Keratinocyte (primary cell): ENCODE measurements at regions not wholly inside any gene's neighbourhood (a gene's known extent, or its start where the extent isn't known, plus 50 kb on each side); places are given as distances from the start of the nearest gene placed in this dataset.

Experiments used
- DNase-seq: peaks from one replicate; pipeline ENCODE4 v3.0.0-alpha.2; 2011; ENCODE audit warnings: low read depth, missing footprints, low spot score
- FAIRE-seq: peaks from 2 replicates; lab custom pipeline; 2011; peaks lifted over from hg19 to GRCh38; lab: Jason Lieb, UNC
- H2AFZ ChIP-seq: 2 replicates; pipeline ENCODE4 v1.6.0; 2012; ENCODE audit warnings: low read length, control low read depth, inconsistent platforms; ENCODE audit not compliant: control insufficient read depth
- H3K27ac ChIP-seq: 2 replicates; pipeline ENCODE4 v1.5.1; 2011; ENCODE audit warnings: low read length; ENCODE audit not compliant: control insufficient read depth, insufficient read depth
- H3K27me3 ChIP-seq: 3 replicates; pipeline ENCODE4 v1.6.0; 2011; ENCODE audit warnings: low read length; ENCODE audit not compliant: control insufficient read depth, insufficient read depth; ENCODE audit errors: extremely low read depth
- H3K36me3 ChIP-seq, 2 experiments: 2 replicates in 1 of 2; 3 replicates in 1 of 2; pipeline ENCODE4 v1.5.1; 2011; ENCODE audit warnings: low read length in 2 of 2, mild to moderate bottlenecking in 1 of 2; ENCODE audit not compliant: control insufficient read depth in 2 of 2, insufficient read depth in 2 of 2; ENCODE audit errors: extremely low read depth in 1 of 2
- H3K4me1 ChIP-seq: 3 replicates; pipeline ENCODE4 v1.5.1; 2011; ENCODE audit warnings: low read length; ENCODE audit not compliant: control insufficient read depth, insufficient read depth; ENCODE audit errors: extremely low read depth
- H3K4me2 ChIP-seq: 3 replicates; pipeline ENCODE4 v1.6.0; 2011; ENCODE audit warnings: low read depth, low read length; ENCODE audit not compliant: control insufficient read depth, insufficient read depth; ENCODE audit errors: extremely low read depth
- H3K4me3 ChIP-seq, 3 experiments: fragments of 200-600 bp in 1 of 3; sonication (generic) in 1 of 3; 2 replicates in 2 of 3; 3 replicates in 1 of 3; pipeline ENCODE4 v1.5.1; 2011 to 2016; ENCODE audit warnings: low read length in 3 of 3, mild to moderate bottlenecking in 3 of 3, control low read depth in 2 of 3, inconsistent platforms in 1 of 3, low read depth in 1 of 3, mixed read lengths in 1 of 3, mixed run types in 1 of 3, moderate library complexity in 1 of 3; ENCODE audit not compliant: control insufficient read depth in 2 of 3, insufficient read depth in 2 of 3; ENCODE audit errors: extremely low read depth in 1 of 3
- H3K79me2 ChIP-seq: 2 replicates; pipeline ENCODE4 v1.6.0; 2012; ENCODE audit warnings: low read length; ENCODE audit not compliant: control insufficient read depth, insufficient read depth
- H3K9ac ChIP-seq: 3 replicates; pipeline ENCODE4 v1.6.0; 2011; ENCODE audit warnings: low read length; ENCODE audit not compliant: control insufficient read depth, insufficient read depth; ENCODE audit errors: extremely low read depth
- H3K9me1 ChIP-seq: 3 replicates; pipeline ENCODE4 v1.6.0; 2011; ENCODE audit warnings: low read length; ENCODE audit not compliant: control insufficient read depth, insufficient read depth; ENCODE audit errors: extremely low read depth
- H3K9me3 ChIP-seq: 2 replicates; pipeline ENCODE4 v1.5.1; 2012; ENCODE audit warnings: low read depth, low read length; ENCODE audit not compliant: control insufficient read depth
- H4K20me1 ChIP-seq: 3 replicates; pipeline ENCODE4 v1.6.0; 2011; ENCODE audit warnings: low read length; ENCODE audit not compliant: control insufficient read depth, insufficient read depth; ENCODE audit errors: extremely low read depth
- EZH2 ChIP-seq: IDR thresholded peaks from one replicate; pipeline ENCODE4 v1.6.1; 2012; ENCODE audit warnings: inconsistent platforms, mild to moderate bottlenecking, low read length, moderate library complexity
- dilution Hi-C: fragments of 300-500 bp; cut with MboI; formaldehyde crosslinking; loops from one replicate; pipeline ENCODE4 v1.7.0; 2020; ENCODE audit warnings: low sequenced_read_pairs; ENCODE audit not compliant: extremely low pct_ligation_motif_present
- TF ChIP-seq, protein P1 (sequence below), 3 experiments: IDR thresholded peaks in 1 of 3; conservative IDR thresholded peaks in 1 of 3; optimal IDR thresholded peaks in 1 of 3; 2 replicates in 2 of 3; 3 replicates in 1 of 3; pipeline versions ENCODE3 to v1.5.1; 2011; ENCODE audit warnings: low read length in 3 of 3, mild to moderate bottlenecking in 3 of 3, moderate library complexity in 2 of 3, control low read depth in 1 of 3, inconsistent platforms in 1 of 3; ENCODE audit not compliant: insufficient read depth in 2 of 3; ENCODE audit errors: extremely low read depth in 1 of 3

DNA sequence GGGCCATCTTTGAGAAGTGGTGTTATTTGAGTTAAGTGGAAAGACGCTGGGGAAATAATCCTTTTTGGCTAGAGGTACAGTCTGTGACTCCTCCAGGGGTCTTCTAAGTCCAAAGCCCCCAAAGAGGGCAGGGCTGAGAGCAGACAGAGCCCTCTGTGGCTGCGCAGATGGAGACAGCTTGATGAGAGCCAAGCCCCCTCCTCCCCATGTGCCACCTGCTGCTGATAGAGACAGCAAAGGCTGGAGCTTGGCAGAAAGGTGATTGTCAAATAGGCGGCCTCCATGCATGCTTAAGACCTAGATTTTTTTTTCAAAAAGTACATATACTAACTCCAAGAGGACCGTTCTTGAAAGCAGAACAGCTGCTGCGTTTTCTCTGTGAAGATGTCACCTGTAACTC is 72.4 kb downstream of the CRYGS start:
- Histone ChIP-seq H2AFZ (no peak overlapping the region), H3K79me2 (no peaks in the 10 kb centered on the region), H3K4me2 (no peak overlapping the region), H3K9me3 (no peaks in the 10 kb centered on the region), H3K9me1 (no peaks in the 10 kb centered on the region), H3K9ac (no peak overlapping the region), H3K4me1 (peaks cover 7% of the 10 kb centered on the region), H3K36me3 (no peaks in the 10 kb centered on the region), H3K27ac (no peak overlapping the region), H3K27me3 (no peaks in the 10 kb centered on the region), H3K4me3 (no peak overlapping the region), H4K20me1 (no peaks in the 10 kb centered on the region)
- dilution Hi-C loops, result no loop called here
- DNase-seq (no peak), FAIRE-seq (no peak)
- no peak for TF ChIP-seq EZH2
- TF ChIP-seq, protein P1, sequence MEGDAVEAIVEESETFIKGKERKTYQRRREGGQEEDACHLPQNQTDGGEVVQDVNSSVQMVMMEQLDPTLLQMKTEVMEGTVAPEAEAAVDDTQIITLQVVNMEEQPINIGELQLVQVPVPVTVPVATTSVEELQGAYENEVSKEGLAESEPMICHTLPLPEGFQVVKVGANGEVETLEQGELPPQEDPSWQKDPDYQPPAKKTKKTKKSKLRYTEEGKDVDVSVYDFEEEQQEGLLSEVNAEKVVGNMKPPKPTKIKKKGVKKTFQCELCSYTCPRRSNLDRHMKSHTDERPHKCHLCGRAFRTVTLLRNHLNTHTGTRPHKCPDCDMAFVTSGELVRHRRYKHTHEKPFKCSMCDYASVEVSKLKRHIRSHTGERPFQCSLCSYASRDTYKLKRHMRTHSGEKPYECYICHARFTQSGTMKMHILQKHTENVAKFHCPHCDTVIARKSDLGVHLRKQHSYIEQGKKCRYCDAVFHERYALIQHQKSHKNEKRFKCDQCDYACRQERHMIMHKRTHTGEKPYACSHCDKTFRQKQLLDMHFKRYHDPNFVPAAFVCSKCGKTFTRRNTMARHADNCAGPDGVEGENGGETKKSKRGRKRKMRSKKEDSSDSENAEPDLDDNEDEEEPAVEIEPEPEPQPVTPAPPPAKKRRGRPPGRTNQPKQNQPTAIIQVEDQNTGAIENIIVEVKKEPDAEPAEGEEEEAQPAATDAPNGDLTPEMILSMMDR (optimal IDR thresholded peaks at IDR 0.05 in 1 of 3, IDR thresholded peaks at IDR 0.05 in 1 of 3, conservative IDR thresholded peaks at IDR 0.05 in 1 of 3; ENCODE audit: extremely low read depth in 1 of 3, insufficient read depth in 2 of 3, low read length in 3 of 3), result no peak

DNA sequence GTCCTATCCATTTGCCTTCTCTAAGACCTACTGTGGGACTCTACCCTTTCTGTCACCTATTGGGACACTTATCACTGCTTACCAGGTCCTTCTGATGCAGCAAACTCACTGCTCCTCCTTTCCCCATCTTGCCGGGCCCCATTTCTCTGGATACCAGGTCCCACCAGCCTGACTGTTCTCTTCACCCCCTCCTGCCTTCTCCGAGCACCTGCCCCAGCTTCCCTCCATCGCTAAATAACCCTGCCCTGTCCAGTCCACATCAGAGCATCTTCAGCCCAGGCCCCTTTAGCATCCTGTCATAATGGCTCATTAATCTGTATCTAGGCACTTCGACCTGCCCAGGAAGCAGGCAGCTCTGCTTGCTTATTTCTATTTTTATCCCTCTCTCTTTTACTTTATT is 74.7 kb downstream of the CRYGS start:
- no peaks in the 10 kb centered on the region for H3K4me1 ChIP-seq
- H2AFZ ChIP-seq, result no peak overlapping the region
- H3K27ac ChIP-seq, result no peak overlapping the region
- no peaks in the 10 kb centered on the region for H3K36me3 ChIP-seq
- no peak overlapping the region for H3K9ac ChIP-seq
- no peaks in the 10 kb centered on the region for H3K79me2 ChIP-seq
- no peaks in the 10 kb centered on the region for H3K9me1 ChIP-seq
- H3K4me3 ChIP-seq, result no peak overlapping the region
- TF ChIP-seq EZH2, result no peak
- TF ChIP-seq, protein P1 (optimal IDR thresholded peaks at IDR 0.05 in 1 of 3, IDR thresholded peaks at IDR 0.05 in 1 of 3, conservative IDR thresholded peaks at IDR 0.05 in 1 of 3; ENCODE audit: extremely low read depth in 1 of 3, insufficient read depth in 2 of 3, low read length in 3 of 3), result no peak
- no peaks in the 10 kb centered on the region for H3K27me3 ChIP-seq
- dilution Hi-C loops, result no loop called here
- DNase-seq (no peak), FAIRE-seq (no peak)
- no peaks in the 10 kb centered on the region for H3K9me3 ChIP-seq
- H3K4me2 ChIP-seq, result no peak overlapping the region
- no peaks in the 10 kb centered on the region for H4K20me1 ChIP-seq
